ENCODE measurements at regions not wholly inside any gene's neighbourhood (a gene's known extent, or its start where the extent isn't known, plus 50 kb on each side); places are given as distances from the start of the nearest gene placed in this dataset.
"Not testable (repeated sequence)": the region's sequence is repeated elsewhere in the genome, so short reads cannot be mapped to it uniquely, and the experiment has no call there.

DNA sequence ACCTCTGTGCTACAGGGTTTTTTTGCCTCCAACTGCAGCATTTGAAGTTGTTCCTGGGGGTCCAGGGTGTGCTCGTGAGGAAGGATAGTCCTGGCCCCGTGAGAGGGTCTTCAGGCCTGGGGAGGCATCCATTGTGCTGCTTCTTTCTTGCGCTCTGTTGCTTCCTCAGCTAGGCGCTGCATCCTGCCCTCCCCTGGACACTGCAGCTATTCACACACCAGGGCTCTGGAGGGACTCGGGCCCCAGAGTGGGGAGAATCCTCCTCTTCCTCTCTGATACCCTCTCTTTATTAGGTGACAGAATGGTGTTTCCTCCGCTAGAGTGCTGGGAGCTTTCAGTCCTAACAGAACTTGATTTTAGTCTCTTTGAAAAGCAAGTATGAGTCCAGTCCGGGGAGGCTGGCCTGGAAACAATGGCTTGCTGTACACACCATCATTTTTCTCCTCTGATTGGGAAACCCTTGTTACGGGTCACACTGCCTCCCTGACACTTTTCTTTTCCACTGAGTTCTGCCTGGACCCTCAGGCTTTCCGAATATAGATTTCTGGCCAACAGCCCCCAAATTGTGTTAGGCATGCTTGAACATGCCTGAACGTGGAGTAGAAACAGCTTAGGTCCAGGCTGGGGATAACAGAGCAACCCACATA is 81.4 kb upstream of the ELAC2 start:
- DNase-seq, result no peak
- Histone ChIP-seq H3K79me2 (ENCODE audit: insufficient read depth, low read length) (no peaks in the 10 kb centered on the region), H3K27me3 (ENCODE audit: control insufficient read depth in 2 of 2, insufficient read depth in 2 of 2, low read length in 2 of 2) (no peaks in the 10 kb centered on the region), H3K9ac (ENCODE audit: insufficient read depth, low read length, poor library complexity, severe bottlenecking) (no peak overlapping the region), H3K4me3 (replicated peaks in 1 of 3; ENCODE audit: low read depth in 2 of 3, low read length in 3 of 3) (no peak overlapping the region), H3K27ac (ENCODE audit: low read depth in 1 of 2, low read length in 2 of 2) (no peak overlapping the region), H2AFZ (ENCODE audit: insufficient read depth, low read depth, low read length, poor library complexity, severe bottlenecking) (no peak overlapping the region), H4K20me1 (ENCODE audit: insufficient read depth, low read length) (no peaks in the 10 kb centered on the region), H3K36me3 (replicated peaks in 1 of 2; ENCODE audit: control insufficient read depth in 1 of 2, insufficient read depth in 2 of 2, low read length in 2 of 2) (no peaks in the 10 kb centered on the region), H3K9me3 (replicated peaks in 1 of 2; ENCODE audit: control insufficient read depth in 1 of 2, insufficient read depth in 1 of 2, low read length in 2 of 2) (peaks cover 3 to 14% of the 10 kb centered on the region in 2 donors), H3K4me1 (ENCODE audit: control insufficient read depth in 1 of 2, insufficient read depth in 2 of 2, low read length in 2 of 2) (no peaks in the 10 kb centered on the region), H3K4me2 (replicated peaks; ENCODE audit: extremely low read depth, low read length, poor library complexity, severe bottlenecking) (no peak overlapping the region)
- no peaks in the 10 kb centered on the region for H3K4me1 Mint-ChIP-seq
- TF ChIP-seq, protein P1, sequence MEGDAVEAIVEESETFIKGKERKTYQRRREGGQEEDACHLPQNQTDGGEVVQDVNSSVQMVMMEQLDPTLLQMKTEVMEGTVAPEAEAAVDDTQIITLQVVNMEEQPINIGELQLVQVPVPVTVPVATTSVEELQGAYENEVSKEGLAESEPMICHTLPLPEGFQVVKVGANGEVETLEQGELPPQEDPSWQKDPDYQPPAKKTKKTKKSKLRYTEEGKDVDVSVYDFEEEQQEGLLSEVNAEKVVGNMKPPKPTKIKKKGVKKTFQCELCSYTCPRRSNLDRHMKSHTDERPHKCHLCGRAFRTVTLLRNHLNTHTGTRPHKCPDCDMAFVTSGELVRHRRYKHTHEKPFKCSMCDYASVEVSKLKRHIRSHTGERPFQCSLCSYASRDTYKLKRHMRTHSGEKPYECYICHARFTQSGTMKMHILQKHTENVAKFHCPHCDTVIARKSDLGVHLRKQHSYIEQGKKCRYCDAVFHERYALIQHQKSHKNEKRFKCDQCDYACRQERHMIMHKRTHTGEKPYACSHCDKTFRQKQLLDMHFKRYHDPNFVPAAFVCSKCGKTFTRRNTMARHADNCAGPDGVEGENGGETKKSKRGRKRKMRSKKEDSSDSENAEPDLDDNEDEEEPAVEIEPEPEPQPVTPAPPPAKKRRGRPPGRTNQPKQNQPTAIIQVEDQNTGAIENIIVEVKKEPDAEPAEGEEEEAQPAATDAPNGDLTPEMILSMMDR (IDR thresholded peaks at IDR 0.05), result no peak
- intact Hi-C loops (cut with micrococcal nuclease), result no loop called here
- H3K4me3 Mint-ChIP-seq, result no peak overlapping the region
- no peak overlapping the region for H3K27ac Mint-ChIP-seq
- H3K36me3 Mint-ChIP-seq, result no peaks in the 10 kb centered on the region
- H3K9me3 Mint-ChIP-seq, result peaks cover 5 to 17% (median 10%) of the 10 kb centered on the region in 7 donors
- H3K27me3 Mint-ChIP-seq (ENCODE audit: low read depth in 3 of 3), result peaks cover 0 to 4% (median 0%) of the 10 kb centered on the region in 3 donors
- WGBS (ENCODE audit: insufficient coverage), result 79% methylated on average over 6 of the region's 10 CpGs

DNA sequence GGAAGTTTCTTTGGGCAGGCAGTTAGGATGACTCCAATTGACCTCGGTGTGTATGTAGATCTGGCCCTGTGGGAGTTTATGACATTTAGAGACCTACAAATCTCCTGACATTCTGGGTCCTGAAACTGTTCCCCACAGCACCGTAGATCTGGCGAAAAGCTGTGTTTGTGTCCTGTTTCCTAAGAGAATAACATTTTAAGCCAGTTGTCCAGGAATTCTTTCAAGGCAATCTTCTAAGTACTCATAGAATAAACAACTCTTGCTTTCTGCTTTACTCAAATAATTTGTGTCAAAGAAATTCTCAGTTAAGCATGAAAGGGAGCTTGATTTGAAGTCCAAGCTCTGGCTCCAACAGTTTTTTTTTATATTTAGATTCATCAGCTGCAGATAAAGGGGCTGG is 78.5 kb upstream of the ELAC2 start:
- Mint-ChIP-seq H3K27ac (no peak overlapping the region), H3K4me1 (no peaks in the 10 kb centered on the region), H3K27me3 (ENCODE audit: low read depth in 3 of 3) (peaks cover 2 to 4% (median 2%) of the 10 kb centered on the region in 3 donors), H3K9me3 (peaks cover 4 to 17% (median 9%) of the 10 kb centered on the region in 7 donors), H3K4me3 (no peak overlapping the region), H3K36me3 (no peaks in the 10 kb centered on the region)
- no peak for DNase-seq
- no peak overlapping the region for H3K27ac ChIP-seq (ENCODE audit: low read depth in 1 of 2, low read length in 2 of 2)
- H3K79me2 ChIP-seq (ENCODE audit: insufficient read depth, low read length), result no peaks in the 10 kb centered on the region
- peaks cover 0 to 4% of the 10 kb centered on the region in 2 donors for H3K9me3 ChIP-seq (replicated peaks in 1 of 2; ENCODE audit: control insufficient read depth in 1 of 2, insufficient read depth in 1 of 2, low read length in 2 of 2)
- no peaks in the 10 kb centered on the region for H3K27me3 ChIP-seq (ENCODE audit: control insufficient read depth in 2 of 2, insufficient read depth in 2 of 2, low read length in 2 of 2)
- intact Hi-C loops (cut with micrococcal nuclease), result no loop called here
- H4K20me1 ChIP-seq (ENCODE audit: insufficient read depth, low read length), result no peaks in the 10 kb centered on the region
- H3K36me3 ChIP-seq (replicated peaks in 1 of 2; ENCODE audit: control insufficient read depth in 1 of 2, insufficient read depth in 2 of 2, low read length in 2 of 2), result no peaks in the 10 kb centered on the region
- H2AFZ ChIP-seq (ENCODE audit: insufficient read depth, low read depth, low read length, poor library complexity, severe bottlenecking), result no peak overlapping the region
- H3K9ac ChIP-seq (ENCODE audit: insufficient read depth, low read length, poor library complexity, severe bottlenecking), result no peak overlapping the region
- H3K4me1 ChIP-seq (ENCODE audit: control insufficient read depth in 1 of 2, insufficient read depth in 2 of 2, low read length in 2 of 2), result no peaks in the 10 kb centered on the region
- no peak overlapping the region for H3K4me3 ChIP-seq (replicated peaks in 1 of 3; ENCODE audit: low read depth in 2 of 3, low read length in 3 of 3)
- 89% methylated on average over 3 of the region's 3 CpGs for WGBS (ENCODE audit: insufficient coverage)
- H3K4me2 ChIP-seq (replicated peaks; ENCODE audit: extremely low read depth, low read length, poor library complexity, severe bottlenecking), result no peak overlapping the region
- TF ChIP-seq, protein P1 (IDR thresholded peaks at IDR 0.05), result no peak

DNA sequence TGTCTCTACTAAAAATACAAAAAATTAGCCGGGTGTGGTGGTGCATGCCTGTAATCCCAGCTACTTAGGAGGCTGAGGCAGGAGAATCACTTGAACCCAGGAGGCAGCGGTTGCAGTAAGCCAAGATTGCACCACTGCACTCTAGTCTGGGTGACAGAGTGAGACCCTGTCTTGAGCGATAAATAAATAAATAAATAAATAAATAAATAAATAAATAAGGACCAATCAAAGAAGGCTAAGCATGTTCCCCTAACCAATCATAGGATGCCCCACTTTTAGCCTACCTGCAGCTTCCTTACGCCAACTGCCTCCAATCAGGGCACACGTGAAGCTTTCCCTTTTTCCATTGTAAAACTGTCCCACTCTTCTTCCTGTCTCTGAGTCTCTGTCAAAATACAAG is 74.2 kb upstream of the ELAC2 start:
- H3K79me2 ChIP-seq (ENCODE audit: insufficient read depth, low read length); H3K4me3 Mint-ChIP-seq; H3K9me3 ChIP-seq (replicated peaks in 1 of 2; ENCODE audit: control insufficient read depth in 1 of 2, insufficient read depth in 1 of 2, low read length in 2 of 2); H3K36me3 ChIP-seq (replicated peaks in 1 of 2; ENCODE audit: control insufficient read depth in 1 of 2, insufficient read depth in 2 of 2, low read length in 2 of 2); H3K9ac ChIP-seq (ENCODE audit: insufficient read depth, low read length, poor library complexity, severe bottlenecking); H3K36me3 Mint-ChIP-seq; DNase-seq; H2AFZ ChIP-seq (ENCODE audit: insufficient read depth, low read depth, low read length, poor library complexity, severe bottlenecking); H4K20me1 ChIP-seq (ENCODE audit: insufficient read depth, low read length); H3K27ac Mint-ChIP-seq; H3K27me3 Mint-ChIP-seq (ENCODE audit: low read depth in 3 of 3); H3K4me1 ChIP-seq (ENCODE audit: control insufficient read depth in 1 of 2, insufficient read depth in 2 of 2, low read length in 2 of 2); H3K4me1 Mint-ChIP-seq; H3K27ac ChIP-seq (ENCODE audit: low read depth in 1 of 2, low read length in 2 of 2); intact Hi-C loops (cut with micrococcal nuclease); H3K4me2 ChIP-seq (replicated peaks; ENCODE audit: extremely low read depth, low read length, poor library complexity, severe bottlenecking); H3K27me3 ChIP-seq (ENCODE audit: control insufficient read depth in 2 of 2, insufficient read depth in 2 of 2, low read length in 2 of 2); H3K4me3 ChIP-seq (replicated peaks in 1 of 3; ENCODE audit: low read depth in 2 of 3, low read length in 3 of 3): not testable (repeated sequence)
- H3K9me3 Mint-ChIP-seq, result peaks cover 0 to 11% (median 8%) of the 10 kb centered on the region in 7 donors
- 80% methylated on average over 2 of the region's 5 CpGs for WGBS (ENCODE audit: insufficient coverage)

Measured in CD14-positive monocyte (primary cell).